ENCODE measurements at regions not wholly inside any gene's neighbourhood (a gene's known extent, or its start where the extent isn't known, plus 50 kb on each side); places are given as distances from the start of the nearest gene placed in this dataset.

DNA sequence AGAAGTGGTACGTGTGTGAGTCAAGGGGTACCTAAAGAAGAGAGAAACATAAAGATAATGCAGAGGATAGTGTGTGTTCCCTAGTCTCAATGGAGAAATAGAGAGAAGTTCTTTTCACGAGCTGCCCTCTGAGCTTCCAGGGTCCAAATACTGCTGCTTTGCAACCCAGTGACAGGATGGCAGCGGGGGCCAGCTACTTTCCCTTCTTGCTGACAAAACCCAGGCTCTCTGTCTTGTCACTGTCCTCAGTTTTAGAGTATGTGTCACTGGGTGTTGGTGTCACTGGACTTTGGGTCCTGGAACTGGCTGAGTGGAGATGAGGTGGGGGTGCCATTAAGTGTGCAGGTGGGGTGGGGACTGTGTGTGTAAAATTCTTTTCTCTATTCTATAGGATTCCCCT is 265.6 kb downstream of the CDC5L start:
- no peaks in the 10 kb centered on the region for H3K9me3 ChIP-seq (ENCODE audit: control insufficient read depth, insufficient read depth, low read length)
- H3K36me3 ChIP-seq (ENCODE audit: insufficient read depth, low read length) = no peaks in the 10 kb centered on the region
- H3K4me1 ChIP-seq (ENCODE audit: insufficient read depth, low read length) = peaks cover 20% of the 10 kb centered on the region
- no peak overlapping the region for H3K9ac ChIP-seq (ENCODE audit: low read depth, low read length)

DNA sequence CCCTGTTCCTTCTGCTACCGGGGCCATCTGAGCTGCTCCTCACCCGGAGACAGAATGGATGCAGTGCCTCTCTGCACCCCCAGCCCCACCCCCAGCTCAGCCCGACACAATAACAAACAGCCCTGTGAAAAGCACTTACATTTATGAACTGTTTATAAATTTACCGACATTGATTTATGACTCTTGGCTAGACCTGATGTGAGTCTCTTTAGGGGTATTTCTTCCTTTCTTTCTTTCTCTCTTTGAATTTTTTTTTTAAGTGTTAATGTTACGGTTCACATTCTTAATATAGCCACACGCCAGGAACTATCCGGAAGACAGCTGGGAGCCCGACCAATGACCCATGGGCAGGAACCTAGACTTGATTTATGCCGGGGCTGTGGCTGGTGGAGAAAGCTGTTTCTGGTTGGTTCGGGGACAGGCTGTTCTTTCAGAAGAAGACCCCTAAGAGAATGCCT is 266.3 kb downstream of the CDC5L start:
- H3K36me3 ChIP-seq (ENCODE audit: insufficient read depth, low read length) = no peaks in the 10 kb centered on the region
- no peak overlapping the region for H3K9ac ChIP-seq (ENCODE audit: low read depth, low read length)
- H3K9me3 ChIP-seq (ENCODE audit: control insufficient read depth, insufficient read depth, low read length) = no peaks in the 10 kb centered on the region
- H3K4me1 ChIP-seq (ENCODE audit: insufficient read depth, low read length) = peaks cover 20% of the 10 kb centered on the region

- Histone ChIP-seq H3K9me3 (ENCODE audit: control insufficient read depth, insufficient read depth, low read length) (no peaks in the 10 kb centered on the region), H3K36me3 (ENCODE audit: insufficient read depth, low read length) (no peaks in the 10 kb centered on the region), H3K4me1 (ENCODE audit: insufficient read depth, low read length) (peaks cover 24% of the 10 kb centered on the region), H3K9ac (ENCODE audit: low read depth, low read length) (no peak overlapping the region)
Observed at GRCh38 chr6:44655412-44656342, 268.2 kb downstream of the CDC5L start.

DNA sequence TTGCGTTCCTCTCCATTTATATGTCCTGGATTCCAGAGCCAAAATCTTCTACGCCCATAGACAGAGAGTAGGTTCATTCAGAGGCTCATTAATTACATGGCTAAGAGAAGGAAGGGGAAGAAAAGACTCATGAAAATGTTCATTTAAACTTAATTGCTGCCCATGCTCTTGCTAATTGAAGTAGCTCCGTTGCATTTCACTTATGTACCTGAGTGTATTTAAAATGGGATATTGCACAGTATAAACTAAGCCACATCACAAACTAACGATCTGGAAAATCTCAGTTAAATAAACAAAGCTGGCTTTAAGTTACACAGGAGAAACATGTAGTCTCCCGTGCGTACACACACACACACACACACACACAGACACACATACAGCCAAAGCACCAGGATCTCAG is 269.2 kb downstream of the CDC5L start:
- Histone ChIP-seq H3K9ac (ENCODE audit: low read depth, low read length) (no peak overlapping the region), H3K9me3 (ENCODE audit: control insufficient read depth, insufficient read depth, low read length) (no peaks in the 10 kb centered on the region), H3K36me3 (ENCODE audit: insufficient read depth, low read length) (no peaks in the 10 kb centered on the region), H3K4me1 (ENCODE audit: insufficient read depth, low read length) (peaks cover 26% of the 10 kb centered on the region)

GRCh38 chr6:44657206-44657819 is 269.8 kb downstream of the CDC5L start:
- no peaks in the 10 kb centered on the region for H3K36me3 ChIP-seq (ENCODE audit: insufficient read depth, low read length)
- no peak overlapping the region for H3K9ac ChIP-seq (ENCODE audit: low read depth, low read length)
- no peaks in the 10 kb centered on the region for H3K9me3 ChIP-seq (ENCODE audit: control insufficient read depth, insufficient read depth, low read length)
- peaks cover 30% of the 10 kb centered on the region for H3K4me1 ChIP-seq (ENCODE audit: insufficient read depth, low read length)

GRCh38 chr6:44658571-44658970 is 271.1 kb downstream of the CDC5L start:
- Histone ChIP-seq H3K36me3 (ENCODE audit: insufficient read depth, low read length) (no peaks in the 10 kb centered on the region), H3K9ac (ENCODE audit: low read depth, low read length) (no peak overlapping the region), H3K4me1 (ENCODE audit: insufficient read depth, low read length) (peaks cover 35% of the 10 kb centered on the region), H3K9me3 (ENCODE audit: control insufficient read depth, insufficient read depth, low read length) (no peaks in the 10 kb centered on the region)

- no peaks in the 10 kb centered on the region for H3K36me3 ChIP-seq (ENCODE audit: insufficient read depth, low read length)
- no peak overlapping the region for H3K9ac ChIP-seq (ENCODE audit: low read depth, low read length)
- H3K9me3 ChIP-seq (ENCODE audit: control insufficient read depth, insufficient read depth, low read length) = no peaks in the 10 kb centered on the region
- H3K4me1 ChIP-seq (ENCODE audit: insufficient read depth, low read length) = peaks cover 45% of the 10 kb centered on the region
Observed at GRCh38 chr6:44659726-44660125, 272.2 kb downstream of the CDC5L start.

DNA sequence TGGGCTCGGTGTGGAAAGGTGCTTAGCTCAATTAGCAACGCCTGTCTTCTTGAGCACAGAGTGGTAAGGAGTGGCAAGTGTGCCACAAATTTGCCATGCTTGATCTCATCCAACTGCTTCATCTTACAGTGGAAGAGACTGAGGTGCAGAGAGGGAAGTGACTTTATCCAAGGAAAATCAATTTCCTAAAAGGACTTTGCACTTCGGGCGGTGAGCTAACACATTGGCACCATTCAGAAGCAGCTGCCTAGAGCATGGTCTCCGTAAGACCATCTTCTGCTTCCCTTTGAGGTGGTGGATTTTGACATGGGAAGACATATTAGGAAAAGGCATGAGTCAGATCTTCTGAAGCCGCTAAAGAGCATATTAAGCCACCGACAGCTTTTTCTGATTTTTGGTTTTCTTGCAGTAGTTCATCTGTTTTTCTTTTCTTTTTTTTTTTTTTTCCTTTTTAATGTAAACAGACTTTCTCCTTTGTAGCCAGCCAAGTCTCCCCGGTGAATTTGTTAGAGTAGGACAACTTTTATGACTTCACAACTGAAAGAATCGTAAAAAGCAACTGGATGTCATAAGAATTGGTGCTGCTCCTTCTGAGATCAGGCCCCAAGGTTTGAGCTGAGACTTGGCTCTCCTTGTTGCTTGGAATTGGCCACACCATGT is 273.2 kb downstream of the CDC5L start:
- H3K9ac ChIP-seq (ENCODE audit: low read depth, low read length) = no peak overlapping the region
- H3K36me3 ChIP-seq (ENCODE audit: insufficient read depth, low read length) = no peaks in the 10 kb centered on the region
- peaks cover 50% of the 10 kb centered on the region for H3K4me1 ChIP-seq (ENCODE audit: insufficient read depth, low read length)
- H3K9me3 ChIP-seq (ENCODE audit: control insufficient read depth, insufficient read depth, low read length) = no peaks in the 10 kb centered on the region

DNA sequence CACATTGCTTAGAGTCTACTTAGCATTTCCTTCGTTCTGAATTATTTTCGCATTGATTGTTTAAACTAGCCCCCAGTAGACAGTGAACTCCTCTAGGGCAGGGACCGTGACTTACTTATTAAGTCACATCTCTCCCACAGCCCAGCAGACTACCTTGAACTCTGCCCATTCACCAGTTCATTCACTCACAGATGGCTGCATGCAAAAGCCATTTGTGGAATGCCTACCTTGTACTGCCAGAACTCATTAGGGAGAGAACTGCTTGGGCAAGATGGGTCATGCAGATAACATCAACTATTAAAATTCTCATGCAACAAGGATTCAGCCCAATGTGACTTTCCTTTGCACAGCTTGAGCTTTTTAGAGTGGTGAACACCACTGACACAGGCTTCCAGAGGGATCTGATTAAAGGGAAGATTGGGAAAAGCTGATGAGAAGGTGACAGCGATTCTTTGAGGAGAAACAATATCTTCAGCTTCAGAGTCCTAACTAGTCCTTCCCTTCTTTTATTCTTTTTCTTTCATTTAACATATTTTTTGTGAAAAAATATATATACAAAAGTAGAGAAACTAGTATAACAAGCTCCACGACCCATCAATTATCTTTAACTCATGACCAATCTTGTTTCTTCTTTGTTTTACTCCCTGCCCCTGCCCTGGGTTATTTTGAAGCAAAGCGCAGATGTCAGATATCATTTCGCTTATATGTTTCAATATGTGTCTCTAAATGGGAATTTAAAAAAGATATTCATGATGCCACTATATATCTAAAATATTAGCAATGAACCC is 273.9 kb downstream of the CDC5L start:
- Histone ChIP-seq H3K9me3 (ENCODE audit: control insufficient read depth, insufficient read depth, low read length) (no peaks in the 10 kb centered on the region), H3K9ac (ENCODE audit: low read depth, low read length) (no peak overlapping the region), H3K36me3 (ENCODE audit: insufficient read depth, low read length) (no peaks in the 10 kb centered on the region), H3K4me1 (ENCODE audit: insufficient read depth, low read length) (peaks cover 57% of the 10 kb centered on the region)

GRCh38 chr6:44662461-44663121 is 275.1 kb downstream of the CDC5L start:
- Histone ChIP-seq H3K36me3 (ENCODE audit: insufficient read depth, low read length) (no peaks in the 10 kb centered on the region), H3K4me1 (ENCODE audit: insufficient read depth, low read length) (peaks cover 67% of the 10 kb centered on the region), H3K9me3 (ENCODE audit: control insufficient read depth, insufficient read depth, low read length) (no peaks in the 10 kb centered on the region), H3K9ac (ENCODE audit: low read depth, low read length) (no peak overlapping the region)

DNA sequence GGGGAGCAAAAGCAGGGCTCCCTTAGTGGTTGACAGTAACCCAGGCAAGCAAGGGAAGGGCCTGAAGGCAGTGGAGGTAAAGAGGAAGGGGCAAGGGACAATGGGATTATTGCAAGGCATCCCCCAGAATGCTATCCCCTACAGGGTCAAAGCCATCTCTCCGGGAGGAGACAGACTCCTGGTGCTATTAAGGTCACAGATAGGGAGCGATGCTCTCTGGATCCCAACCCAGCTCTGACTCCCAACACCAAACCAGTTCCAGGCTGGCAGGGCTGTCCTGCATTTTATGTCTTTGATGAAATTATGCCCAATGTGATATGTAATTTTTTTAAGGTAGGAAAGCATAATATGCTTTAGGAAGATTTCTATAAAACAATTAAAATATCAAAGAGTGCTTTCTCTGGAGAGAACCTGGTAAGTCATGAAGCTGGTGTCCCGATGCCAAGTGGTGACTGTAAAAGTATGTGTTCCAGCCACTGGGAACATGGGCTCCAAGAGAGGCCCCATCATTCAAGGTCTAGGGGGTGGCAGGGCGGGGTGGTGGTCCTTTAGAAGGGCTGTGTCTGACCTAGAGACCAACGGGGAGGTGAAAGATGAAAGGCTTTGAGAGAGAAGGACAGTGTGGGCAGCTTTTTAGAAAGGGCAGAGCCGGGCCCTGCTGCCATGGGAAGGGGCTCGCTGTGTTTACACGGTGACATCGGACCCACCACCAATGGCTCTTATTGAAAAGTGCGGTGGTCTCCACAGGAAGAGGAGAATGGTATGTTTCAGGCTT is 276.5 kb downstream of the CDC5L start:
- no peak overlapping the region for H3K9ac ChIP-seq (ENCODE audit: low read depth, low read length)
- H3K4me1 ChIP-seq (ENCODE audit: insufficient read depth, low read length) = peaks cover 78% of the 10 kb centered on the region
- H3K9me3 ChIP-seq (ENCODE audit: control insufficient read depth, insufficient read depth, low read length) = no peaks in the 10 kb centered on the region
- H3K36me3 ChIP-seq (ENCODE audit: insufficient read depth, low read length) = no peaks in the 10 kb centered on the region

DNA sequence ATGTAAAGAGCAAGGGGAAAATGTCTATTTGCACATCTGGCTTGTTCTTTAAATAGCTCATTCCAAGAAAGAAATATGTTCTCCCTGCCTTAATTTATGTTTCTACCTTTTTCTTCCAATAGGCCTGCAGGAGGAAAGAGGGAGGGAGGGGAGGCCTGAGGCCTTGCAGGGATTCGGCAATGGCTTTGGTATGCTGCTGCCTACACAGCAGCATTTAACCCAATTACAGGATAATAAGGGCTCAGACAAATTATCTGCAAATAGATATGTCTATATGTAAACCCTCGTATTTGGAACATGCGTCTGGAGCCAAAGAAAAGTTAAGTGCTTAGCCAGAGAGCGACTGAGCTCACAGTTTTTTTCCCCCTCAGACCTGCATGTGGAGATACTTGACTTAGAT is 277.2 kb downstream of the CDC5L start:
- Histone ChIP-seq H3K9me3 (ENCODE audit: control insufficient read depth, insufficient read depth, low read length) (no peaks in the 10 kb centered on the region), H3K9ac (ENCODE audit: low read depth, low read length) (no peak overlapping the region), H3K36me3 (ENCODE audit: insufficient read depth, low read length) (no peaks in the 10 kb centered on the region), H3K4me1 (ENCODE audit: insufficient read depth, low read length) (peaks cover 78% of the 10 kb centered on the region)

GRCh38 chr6:44665143-44665542 is 277.6 kb downstream of the CDC5L start:
- no peaks in the 10 kb centered on the region for H3K36me3 ChIP-seq (ENCODE audit: insufficient read depth, low read length)
- no peak overlapping the region for H3K9ac ChIP-seq (ENCODE audit: low read depth, low read length)
- peaks cover 78% of the 10 kb centered on the region for H3K4me1 ChIP-seq (ENCODE audit: insufficient read depth, low read length)
- H3K9me3 ChIP-seq (ENCODE audit: control insufficient read depth, insufficient read depth, low read length) = no peaks in the 10 kb centered on the region

All from ES-I3 (cell line).